ENCODE measurements at regions not wholly inside any gene's neighbourhood (a gene's known extent, or its start where the extent isn't known, plus 50 kb on each side); places are given as distances from the start of the nearest gene placed in this dataset.
A peak's percentile ranks its signal among the peaks of the same experiment; 100 is the strongest.

DNA sequence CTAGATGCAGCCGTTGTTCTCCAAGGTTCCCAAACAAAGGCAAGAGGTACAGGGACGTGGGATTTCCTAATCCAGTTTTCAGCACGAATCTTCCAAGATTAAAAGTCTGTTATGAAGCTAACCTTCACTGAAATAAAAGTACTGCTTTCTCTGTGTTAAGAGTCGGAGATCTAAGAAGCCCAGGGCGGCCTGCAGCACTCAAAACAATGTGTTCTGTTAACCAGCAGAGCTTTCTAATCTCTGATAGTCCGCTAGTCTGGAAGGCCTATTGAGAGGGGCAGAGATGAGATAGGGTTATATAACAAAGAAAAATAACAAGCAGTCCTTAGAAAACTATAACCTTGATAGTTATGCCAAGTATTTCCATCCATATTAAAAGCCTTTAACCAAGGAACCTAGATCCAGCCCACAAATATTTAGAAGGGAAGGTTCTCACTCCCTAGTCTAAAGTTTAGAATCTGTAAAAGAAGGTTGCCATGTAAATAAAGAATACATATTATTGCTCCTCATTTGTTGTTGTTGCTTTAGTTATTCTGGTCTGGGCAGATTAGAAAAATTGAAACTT, 106.3 kb upstream of the SVIL start:
- H3K36me3 ChIP-seq (ENCODE audit: control insufficient read depth, insufficient read depth, low read length): no peaks in the 10 kb centered on the region
- no peak overlapping the region for H3K4me3 ChIP-seq (ENCODE audit: low read depth, low read length)
- H3K27me3 ChIP-seq (ENCODE audit: control insufficient read depth, insufficient read depth, low read length): peaks cover 7% of the 10 kb centered on the region; the same call in 1 of the 2 replicates
- ChIA-PET POLR2A (no interaction called here), CTCF (interaction anchor here (0.6 to 1.1 kb wide), 3 partner anchors 12 to 117 kb away, joined by 3 to 4 read pairs (median 4); no protein-coding TSS in a partner anchor)
- TF ChIP-seq, protein P1, sequence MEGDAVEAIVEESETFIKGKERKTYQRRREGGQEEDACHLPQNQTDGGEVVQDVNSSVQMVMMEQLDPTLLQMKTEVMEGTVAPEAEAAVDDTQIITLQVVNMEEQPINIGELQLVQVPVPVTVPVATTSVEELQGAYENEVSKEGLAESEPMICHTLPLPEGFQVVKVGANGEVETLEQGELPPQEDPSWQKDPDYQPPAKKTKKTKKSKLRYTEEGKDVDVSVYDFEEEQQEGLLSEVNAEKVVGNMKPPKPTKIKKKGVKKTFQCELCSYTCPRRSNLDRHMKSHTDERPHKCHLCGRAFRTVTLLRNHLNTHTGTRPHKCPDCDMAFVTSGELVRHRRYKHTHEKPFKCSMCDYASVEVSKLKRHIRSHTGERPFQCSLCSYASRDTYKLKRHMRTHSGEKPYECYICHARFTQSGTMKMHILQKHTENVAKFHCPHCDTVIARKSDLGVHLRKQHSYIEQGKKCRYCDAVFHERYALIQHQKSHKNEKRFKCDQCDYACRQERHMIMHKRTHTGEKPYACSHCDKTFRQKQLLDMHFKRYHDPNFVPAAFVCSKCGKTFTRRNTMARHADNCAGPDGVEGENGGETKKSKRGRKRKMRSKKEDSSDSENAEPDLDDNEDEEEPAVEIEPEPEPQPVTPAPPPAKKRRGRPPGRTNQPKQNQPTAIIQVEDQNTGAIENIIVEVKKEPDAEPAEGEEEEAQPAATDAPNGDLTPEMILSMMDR (IDR thresholded peaks at IDR 0.05; ENCODE audit: insufficient read depth, low read depth, low read length): no peak
- peak; percentile 26 for DNase-seq (ENCODE audit: low read depth)

DNA sequence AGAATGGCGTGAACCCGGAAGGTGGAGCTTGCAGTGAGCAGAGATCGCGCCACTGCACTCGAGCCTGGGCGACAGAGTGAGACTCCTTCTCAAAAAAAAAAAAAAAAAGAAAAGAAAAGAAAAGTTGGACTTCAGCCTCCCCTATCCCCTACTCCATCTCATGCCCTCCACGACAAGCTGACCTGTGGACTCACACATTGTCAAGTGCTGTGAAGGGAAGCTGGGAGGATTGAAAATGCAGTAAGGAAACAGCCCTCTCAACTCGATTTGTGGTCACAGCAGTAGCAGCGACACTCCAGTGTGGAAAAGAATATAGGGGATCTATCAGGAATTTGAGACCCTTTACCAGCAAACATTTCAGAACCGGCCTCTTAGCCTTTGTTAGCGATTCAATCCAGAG, 103.6 kb upstream of the SVIL start:
- Histone ChIP-seq H3K36me3 (ENCODE audit: control insufficient read depth, insufficient read depth, low read length) (no peaks in the 10 kb centered on the region), H3K4me3 (ENCODE audit: low read depth, low read length) (no peak overlapping the region), H3K27me3 (ENCODE audit: control insufficient read depth, insufficient read depth, low read length) (peaks cover 9% of the 10 kb centered on the region)
- ChIA-PET CTCF (interaction anchor here (0.6 to 1.0 kb wide), 2 partner anchors 10 to 120 kb away, joined by 3 to 4 read pairs; no protein-coding TSS in a partner anchor), POLR2A (no interaction called here)
- TF ChIP-seq, protein P1 (IDR thresholded peaks at IDR 0.05; ENCODE audit: insufficient read depth, low read depth, low read length): no peak
- DNase-seq (ENCODE audit: low read depth): no peak

DNA sequence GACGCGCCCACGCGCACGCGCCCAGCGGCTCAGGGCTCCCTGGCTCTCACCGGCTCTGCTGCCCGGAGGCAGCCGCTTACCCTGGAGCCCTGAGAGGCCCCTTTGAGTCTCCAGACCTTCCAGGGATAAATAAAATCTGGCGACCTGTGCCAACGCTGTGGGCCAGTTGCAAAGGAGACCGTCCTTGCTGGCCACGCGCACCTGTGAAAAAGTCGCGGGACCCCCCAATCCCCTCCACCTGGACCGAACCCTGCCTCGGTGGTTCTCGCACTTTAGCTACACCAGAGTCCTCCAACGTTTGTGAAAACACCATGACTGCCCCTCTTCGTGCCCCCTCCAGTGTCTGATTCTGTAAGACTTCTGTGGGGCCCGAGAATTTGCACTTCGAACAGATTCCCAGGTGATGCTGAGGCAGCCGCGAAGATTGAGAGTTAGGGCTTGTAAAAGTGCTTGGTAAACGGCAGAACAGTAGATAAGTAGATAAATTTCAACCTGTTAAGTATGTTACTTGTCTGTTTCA, 102.4 kb upstream of the SVIL start:
- peaks cover 9% of the 10 kb centered on the region for H3K27me3 ChIP-seq (ENCODE audit: control insufficient read depth, insufficient read depth, low read length)
- H3K4me3 ChIP-seq (ENCODE audit: low read depth, low read length): no peak overlapping the region
- POLR2A ChIA-PET: no interaction called here
- DNase-seq (ENCODE audit: low read depth): no peak
- CTCF ChIA-PET: interaction anchor here (0.6 to 1.9 kb wide), 8 partner anchors 8 to 212 kb away, joined by 3 to 14 read pairs (median 4); no protein-coding TSS in a partner anchor
- TF ChIP-seq, protein P1 (IDR thresholded peaks at IDR 0.05; ENCODE audit: insufficient read depth, low read depth, low read length): no peak
- no peaks in the 10 kb centered on the region for H3K36me3 ChIP-seq (ENCODE audit: control insufficient read depth, insufficient read depth, low read length)

DNA sequence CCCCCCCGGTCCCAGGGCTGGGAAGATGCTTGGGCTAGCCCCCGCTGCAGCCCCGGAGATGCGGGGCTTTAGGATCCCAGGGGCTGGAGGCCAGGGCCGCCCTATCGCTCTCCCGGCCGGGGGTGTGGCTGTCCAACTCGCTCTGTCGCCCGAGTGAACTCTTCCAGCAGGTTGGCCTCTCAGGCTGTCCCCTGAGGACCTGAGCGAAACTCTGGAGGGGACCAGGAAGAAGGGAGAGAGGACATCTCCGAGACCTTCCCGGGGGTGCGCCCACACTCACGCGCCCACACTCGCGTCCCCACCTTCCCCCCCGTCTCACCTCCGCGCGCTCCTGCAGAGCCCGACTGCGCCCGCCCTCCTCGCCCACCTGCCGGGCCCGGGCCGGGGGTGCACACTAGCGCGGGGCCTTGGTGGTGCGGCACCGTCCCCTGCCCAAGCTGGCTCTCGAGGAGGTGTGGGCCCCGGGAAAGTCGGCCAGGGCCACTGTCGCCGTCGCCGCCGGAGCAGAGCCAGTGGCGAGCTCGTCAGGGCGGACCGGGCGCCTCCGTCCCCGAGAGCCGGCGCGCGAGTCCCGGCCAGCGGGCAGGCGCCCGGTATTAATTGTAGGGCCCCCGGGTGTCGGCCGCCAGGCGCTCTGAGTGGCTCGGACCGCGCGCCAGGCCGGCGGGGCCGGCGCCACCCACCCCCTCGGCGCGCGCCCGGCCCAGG, 101.7 kb upstream of the SVIL start:
- TF ChIP-seq, protein P1 (IDR thresholded peaks at IDR 0.05; ENCODE audit: insufficient read depth, low read depth, low read length): no peak
- ChIA-PET CTCF (interaction anchor here (0.6 to 1.9 kb wide), 19 partner anchors 9 to 213 kb away, joined by 3 to 14 read pairs (median 4); no protein-coding TSS in a partner anchor), POLR2A (no interaction called here)
- peak overlapping the region; percentile 71 for H3K4me3 ChIP-seq (ENCODE audit: low read depth, low read length)
- no peak for DNase-seq (ENCODE audit: low read depth)
- no peaks in the 10 kb centered on the region for H3K36me3 ChIP-seq (ENCODE audit: control insufficient read depth, insufficient read depth, low read length)
- peaks cover 9% of the 10 kb centered on the region for H3K27me3 ChIP-seq (ENCODE audit: control insufficient read depth, insufficient read depth, low read length)

DNA sequence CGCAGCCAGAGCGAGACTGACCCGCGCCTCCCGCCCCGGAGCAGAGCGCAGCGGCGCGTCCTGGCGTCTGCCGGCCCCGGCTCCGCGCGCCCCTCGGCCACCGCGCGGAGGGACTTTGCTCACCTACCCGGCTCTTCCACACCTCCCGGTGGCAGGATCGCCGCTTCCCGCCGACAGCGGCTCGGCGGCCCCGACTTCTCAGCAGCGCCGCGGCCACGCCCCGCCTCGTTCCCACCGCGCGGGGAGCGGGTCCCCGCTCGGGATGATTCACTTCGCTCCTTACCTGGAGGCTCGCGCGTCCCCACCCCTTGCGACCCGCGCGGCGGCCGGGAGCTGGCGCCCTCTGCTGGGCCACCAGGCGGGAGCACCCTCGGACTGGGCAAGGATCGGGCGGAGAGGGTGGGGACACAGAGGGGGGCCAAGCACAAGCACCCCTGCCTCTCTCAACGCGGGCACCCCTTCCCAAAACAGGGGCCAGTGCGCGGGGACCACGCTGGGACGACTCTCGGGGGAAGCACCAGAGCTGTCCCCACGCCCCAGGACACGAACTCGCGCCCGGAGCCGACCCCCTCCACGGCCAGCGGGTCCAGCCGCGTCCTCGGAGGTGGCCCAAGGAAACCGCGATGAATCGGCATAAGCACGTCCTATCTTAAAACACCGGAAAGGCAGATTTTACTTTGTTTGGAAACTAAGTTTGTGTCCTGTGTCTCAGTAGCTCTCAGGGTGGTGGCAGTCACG, 101.0 kb upstream of the SVIL start:
- ChIA-PET CTCF (interaction anchor here (0.6 to 1.9 kb wide), 18 partner anchors 10 to 214 kb away, joined by 3 to 14 read pairs (median 4); no protein-coding TSS in a partner anchor), POLR2A (no interaction called here)
- TF ChIP-seq, protein P1 (IDR thresholded peaks at IDR 0.05; ENCODE audit: insufficient read depth, low read depth, low read length): peak; percentile 87
- Histone ChIP-seq H3K4me3 (ENCODE audit: low read depth, low read length) (peak overlapping the region; percentile 71), H3K27me3 (ENCODE audit: control insufficient read depth, insufficient read depth, low read length) (peaks cover 9% of the 10 kb centered on the region), H3K36me3 (ENCODE audit: control insufficient read depth, insufficient read depth, low read length) (no peaks in the 10 kb centered on the region)
- no peak for DNase-seq (ENCODE audit: low read depth)
